Neural progenitor cell (in vitro differentiated cells): ENCODE measurements at regions not wholly inside any gene's neighbourhood (a gene's known extent, or its start where the extent isn't known, plus 50 kb on each side); places are given as distances from the start of the nearest gene placed in this dataset.

ENCODE experiments used
- CTCF ChIP-seq: fragments of 200-600 bp; sonication (generic); IDR thresholded peaks from 2 replicates; pipeline ENCODE4 v1.5.1; 2017; ENCODE audit warnings: antibody characterized with exemption, mild to moderate bottlenecking
- EZH2 ChIP-seq: fragments of 200-600 bp; sonication (generic); IDR thresholded peaks from 2 replicates; pipeline ENCODE4 v1.6.1; 2017; ENCODE audit warnings: antibody characterized with exemption, mild to moderate bottlenecking, moderate library complexity
- EZH2phosphoT487 ChIP-seq: fragments of 200-600 bp; sonication (generic); IDR thresholded peaks from 2 replicates; pipeline ENCODE4 v1.6.1; 2017; ENCODE audit warnings: antibody characterized with exemption

- TF ChIP-seq EZH2, result no peak
- TF ChIP-seq CTCF, result no peak
- no peak for TF ChIP-seq EZH2phosphoT487
These were observed 626.2 kb upstream of the SLC10A2 start for GRCh38 chr13:103692442-103692841.
